Fibroblast of lung (primary cell): ENCODE measurements at regions not wholly inside any gene's neighbourhood (a gene's known extent, or its start where the extent isn't known, plus 50 kb on each side); places are given as distances from the start of the nearest gene placed in this dataset.

Source experiments
- CTCF ChIP-seq, 2 donors: IDR thresholded peaks in 1 of 2; conservative IDR thresholded peaks in 1 of 2; 1 replicate in 1 of 2; 2 replicates in 1 of 2; pipeline ENCODE4 v1.5.1; 2011 to 2012; ENCODE audit warnings: low read length in 2 of 2, control low read depth in 1 of 2, inconsistent platforms in 1 of 2, low read depth in 1 of 2, mild to moderate bottlenecking in 1 of 2
- EZH2 ChIP-seq: IDR thresholded peaks from 2 replicates; pipeline ENCODE4 v1.5.1; 2012; ENCODE audit warnings: low read length, control low read depth, mild to moderate bottlenecking; ENCODE audit errors: missing control alignments

- TF ChIP-seq EZH2 (no peak), CTCF (conservative IDR thresholded peaks at IDR 0.05 in 1 of 2, IDR thresholded peaks at IDR 0.05 in 1 of 2; ENCODE audit: low read depth in 1 of 2, low read length in 2 of 2) (no peak)
Measured at GRCh38 chr7:31253532-31253931, 87.0 kb downstream of the NEUROD6 start.
